Neural progenitor cell (in vitro differentiated cells): ENCODE measurements at regions not wholly inside any gene's neighbourhood (a gene's known extent, or its start where the extent isn't known, plus 50 kb on each side); places are given as distances from the start of the nearest gene placed in this dataset.
A peak's percentile ranks its signal among the peaks of the same experiment; 100 is the strongest.

ENCODE experiments used
- DNase-seq: peaks from one replicate; pipeline ENCODE4 v3.0.0-alpha.2; 2016; ENCODE audit warnings: low spot score
- H2AFZ ChIP-seq: fragments of 200-600 bp; sonication (generic); replicated peaks from 2 replicates; pipeline ENCODE4 v1.6.1; 2016; ENCODE audit warnings: antibody characterized with exemption
- H3F3A ChIP-seq: fragments of 200-600 bp; sonication (generic); 2 replicates; pipeline ENCODE4 v1.6.1; 2016; ENCODE audit warnings: antibody characterized with exemption, low read depth
- H3K27ac ChIP-seq: fragments of 200-600 bp; sonication (generic); 2 replicates; pipeline ENCODE4 v1.5.1; 2016; ENCODE audit warnings: mild to moderate bottlenecking
- H3K27me3 ChIP-seq: fragments of 200-600 bp; sonication (generic); 2 replicates; pipeline ENCODE4 v1.6.1; 2016; ENCODE audit warnings: mild to moderate bottlenecking, moderate library complexity
- H3K36me3 ChIP-seq: fragments of 200-600 bp; sonication (generic); 2 replicates; pipeline ENCODE4 v1.5.1; 2016
- H3K4me1 ChIP-seq: fragments of 200-600 bp; sonication (generic); 2 replicates; pipeline ENCODE4 v1.6.1; 2016; ENCODE audit warnings: mixed run types
- H3K4me2 ChIP-seq: fragments of 200-600 bp; sonication (generic); 2 replicates; pipeline ENCODE4 v1.6.1; 2016
- H3K4me3 ChIP-seq: fragments of 200-600 bp; sonication (generic); 2 replicates; pipeline ENCODE4 v1.5.1; 2016
- H3K79me2 ChIP-seq: fragments of 200-600 bp; sonication (generic); 2 replicates; pipeline ENCODE4 v1.6.1; 2016; ENCODE audit warnings: low read depth
- H3K9ac ChIP-seq: fragments of 200-600 bp; sonication (generic); 2 replicates; pipeline ENCODE4 v1.6.1; 2016
- H3K9me3 ChIP-seq: fragments of 200-600 bp; sonication (generic); 2 replicates; pipeline ENCODE4 v1.5.1; 2016; ENCODE audit warnings: low read depth
- H4K20me1 ChIP-seq: fragments of 200-600 bp; sonication (generic); 2 replicates; pipeline ENCODE4 v1.6.1; 2016; ENCODE audit warnings: low read depth
- H3K27ac Mint-ChIP-seq: 3 replicates; pipeline ENCODE4 v1.8.0; 2021; ENCODE audit warnings: mixed read lengths
- H3K27me3 Mint-ChIP-seq: 2 replicates; pipeline ENCODE4 v1.8.0; 2022; ENCODE audit warnings: low read depth, mild to moderate bottlenecking, inconsistent platforms, moderate library complexity, mixed read lengths; ENCODE audit not compliant: insufficient read depth
- H3K36me3 Mint-ChIP-seq: 3 replicates; pipeline ENCODE4 v1.8.0; 2021; ENCODE audit warnings: mixed read lengths
- H3K4me1 Mint-ChIP-seq: 3 replicates; pipeline ENCODE4 v1.8.0; 2021; ENCODE audit warnings: mixed read lengths
- H3K4me3 Mint-ChIP-seq: 3 replicates; pipeline ENCODE4 v1.8.0; 2021; ENCODE audit warnings: mild to moderate bottlenecking, moderate library complexity, mixed read lengths
- H3K9me3 Mint-ChIP-seq: 3 replicates; pipeline ENCODE4 v1.8.0; 2020; ENCODE audit warnings: mixed read lengths
- EZH2 ChIP-seq: fragments of 200-600 bp; sonication (generic); IDR thresholded peaks from 2 replicates; pipeline ENCODE4 v1.6.1; 2017; ENCODE audit warnings: antibody characterized with exemption, mild to moderate bottlenecking, moderate library complexity
- EZH2phosphoT487 ChIP-seq: fragments of 200-600 bp; sonication (generic); IDR thresholded peaks from 2 replicates; pipeline ENCODE4 v1.6.1; 2017; ENCODE audit warnings: antibody characterized with exemption
- TF ChIP-seq, protein P1 (sequence below): fragments of 200-600 bp; sonication (generic); IDR thresholded peaks from 2 replicates; pipeline ENCODE4 v1.5.1; 2017; ENCODE audit warnings: antibody characterized with exemption, mild to moderate bottlenecking

DNA sequence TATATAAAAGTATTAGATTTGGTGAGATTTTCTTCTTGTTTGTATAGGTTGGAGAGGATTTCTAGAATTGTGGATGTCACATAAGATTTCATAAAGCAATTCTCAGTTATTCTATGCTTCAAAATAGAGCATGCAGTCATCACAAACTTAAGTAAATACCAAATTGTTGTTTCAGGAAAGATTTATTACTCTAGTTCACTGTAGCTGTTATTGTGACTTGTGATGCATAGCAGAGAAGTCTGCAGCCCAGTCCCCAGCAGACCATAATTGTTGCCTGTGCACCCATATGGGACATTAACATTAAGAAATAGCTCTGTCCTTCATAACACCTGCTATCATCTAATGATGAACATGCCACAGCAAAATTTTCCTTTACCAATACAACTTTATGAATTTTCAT, 228.0 kb upstream of the FAM83B start:
- Histone ChIP-seq H3K27me3 (no peaks in the 10 kb centered on the region), H3K4me1 (no peaks in the 10 kb centered on the region), H3K9me3 (no peaks in the 10 kb centered on the region), H3K36me3 (no peaks in the 10 kb centered on the region), H4K20me1 (no peaks in the 10 kb centered on the region), H3K4me2 (no peak overlapping the region), H3K9ac (no peak overlapping the region), H2AFZ (no peak overlapping the region), H3K27ac (no peak overlapping the region), H3K4me3 (no peak overlapping the region), H3F3A (no peaks in the 10 kb centered on the region), H3K79me2 (no peaks in the 10 kb centered on the region)
- Mint-ChIP-seq H3K4me3 (no peak overlapping the region), H3K27me3 (peaks cover 2% of the 10 kb centered on the region), H3K4me1 (peaks cover 4% of the 10 kb centered on the region), H3K27ac (no peak overlapping the region), H3K36me3 (no peaks in the 10 kb centered on the region), H3K9me3 (no peaks in the 10 kb centered on the region)
- DNase-seq = no peak
- TF ChIP-seq, protein P1, sequence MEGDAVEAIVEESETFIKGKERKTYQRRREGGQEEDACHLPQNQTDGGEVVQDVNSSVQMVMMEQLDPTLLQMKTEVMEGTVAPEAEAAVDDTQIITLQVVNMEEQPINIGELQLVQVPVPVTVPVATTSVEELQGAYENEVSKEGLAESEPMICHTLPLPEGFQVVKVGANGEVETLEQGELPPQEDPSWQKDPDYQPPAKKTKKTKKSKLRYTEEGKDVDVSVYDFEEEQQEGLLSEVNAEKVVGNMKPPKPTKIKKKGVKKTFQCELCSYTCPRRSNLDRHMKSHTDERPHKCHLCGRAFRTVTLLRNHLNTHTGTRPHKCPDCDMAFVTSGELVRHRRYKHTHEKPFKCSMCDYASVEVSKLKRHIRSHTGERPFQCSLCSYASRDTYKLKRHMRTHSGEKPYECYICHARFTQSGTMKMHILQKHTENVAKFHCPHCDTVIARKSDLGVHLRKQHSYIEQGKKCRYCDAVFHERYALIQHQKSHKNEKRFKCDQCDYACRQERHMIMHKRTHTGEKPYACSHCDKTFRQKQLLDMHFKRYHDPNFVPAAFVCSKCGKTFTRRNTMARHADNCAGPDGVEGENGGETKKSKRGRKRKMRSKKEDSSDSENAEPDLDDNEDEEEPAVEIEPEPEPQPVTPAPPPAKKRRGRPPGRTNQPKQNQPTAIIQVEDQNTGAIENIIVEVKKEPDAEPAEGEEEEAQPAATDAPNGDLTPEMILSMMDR = no peak
- TF ChIP-seq EZH2 = no peak
- no peak for TF ChIP-seq EZH2phosphoT487

DNA sequence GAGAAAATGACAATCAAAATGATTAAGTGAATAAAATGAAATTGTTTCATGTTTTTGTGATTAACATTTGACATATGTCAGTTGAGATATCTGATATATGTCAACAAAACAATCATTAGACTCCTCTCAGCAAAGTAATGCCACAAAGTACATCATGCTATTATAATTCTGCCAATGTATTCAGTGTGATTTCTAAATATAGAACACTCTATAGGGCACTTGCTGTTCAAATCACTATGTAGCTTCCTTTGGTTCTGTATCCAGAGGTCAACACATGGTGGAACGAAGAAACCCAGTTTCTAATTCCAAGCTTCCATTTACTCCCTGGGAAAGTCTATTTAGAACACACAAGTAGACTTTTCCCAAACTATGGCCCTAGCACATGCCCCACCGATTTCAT, 227.5 kb upstream of the FAM83B start:
- no peak for DNase-seq
- Mint-ChIP-seq H3K36me3 (no peaks in the 10 kb centered on the region), H3K27ac (no peak overlapping the region), H3K4me3 (no peak overlapping the region), H3K9me3 (no peaks in the 10 kb centered on the region), H3K27me3 (peaks cover 2% of the 10 kb centered on the region), H3K4me1 (peaks cover 4% of the 10 kb centered on the region)
- no peaks in the 10 kb centered on the region for H3K4me1 ChIP-seq
- no peak overlapping the region for H3K4me2 ChIP-seq
- H3K79me2 ChIP-seq = no peaks in the 10 kb centered on the region
- no peak overlapping the region for H2AFZ ChIP-seq
- no peak overlapping the region for H3K4me3 ChIP-seq
- H3F3A ChIP-seq = no peaks in the 10 kb centered on the region
- H3K9ac ChIP-seq = no peak overlapping the region
- no peaks in the 10 kb centered on the region for H4K20me1 ChIP-seq
- no peak overlapping the region for H3K27ac ChIP-seq
- H3K9me3 ChIP-seq = no peaks in the 10 kb centered on the region
- H3K27me3 ChIP-seq = no peaks in the 10 kb centered on the region
- H3K36me3 ChIP-seq = no peaks in the 10 kb centered on the region
- no peak for TF ChIP-seq EZH2
- TF ChIP-seq, protein P1 = no peak

DNA sequence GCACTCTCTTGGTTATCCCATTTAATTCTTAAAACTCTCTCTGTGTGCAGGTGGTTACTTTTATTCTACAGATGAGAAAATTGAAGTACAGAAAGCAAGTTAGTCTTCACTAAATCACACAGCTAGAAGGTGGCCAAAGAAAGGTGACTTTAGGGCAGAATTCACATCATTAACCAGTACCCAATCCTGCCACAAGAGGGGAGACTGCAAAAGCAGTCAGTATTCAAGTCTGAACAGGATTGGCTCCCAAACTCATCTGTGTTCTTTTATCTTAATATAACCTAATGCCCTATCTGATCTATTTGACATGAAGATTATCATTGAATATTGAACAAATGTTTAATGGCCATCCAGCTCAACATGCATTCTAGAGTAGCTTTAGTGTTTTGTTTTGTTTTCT, 225.3 kb upstream of the FAM83B start:
- H3K9me3 ChIP-seq = no peaks in the 10 kb centered on the region
- H3F3A ChIP-seq = no peaks in the 10 kb centered on the region
- H3K4me3 ChIP-seq = no peak overlapping the region
- DNase-seq = peak; percentile 43
- no peaks in the 10 kb centered on the region for H3K4me1 ChIP-seq
- H3K4me2 ChIP-seq = no peak overlapping the region
- no peak overlapping the region for H3K4me3 Mint-ChIP-seq
- no peak overlapping the region for H2AFZ ChIP-seq
- H3K27ac Mint-ChIP-seq = no peak overlapping the region
- H3K27me3 Mint-ChIP-seq = peaks cover 2% of the 10 kb centered on the region
- TF ChIP-seq EZH2 = no peak
- no peak for TF ChIP-seq EZH2phosphoT487
- TF ChIP-seq, protein P1 = peak; percentile 51
- H3K27me3 ChIP-seq = no peaks in the 10 kb centered on the region
- no peaks in the 10 kb centered on the region for H3K79me2 ChIP-seq
- H4K20me1 ChIP-seq = no peaks in the 10 kb centered on the region
- no peak overlapping the region for H3K27ac ChIP-seq
- no peaks in the 10 kb centered on the region for H3K36me3 ChIP-seq
- H3K9me3 Mint-ChIP-seq = no peaks in the 10 kb centered on the region
- H3K9ac ChIP-seq = no peak overlapping the region
- no peaks in the 10 kb centered on the region for H3K36me3 Mint-ChIP-seq
- peaks cover 4% of the 10 kb centered on the region for H3K4me1 Mint-ChIP-seq

DNA sequence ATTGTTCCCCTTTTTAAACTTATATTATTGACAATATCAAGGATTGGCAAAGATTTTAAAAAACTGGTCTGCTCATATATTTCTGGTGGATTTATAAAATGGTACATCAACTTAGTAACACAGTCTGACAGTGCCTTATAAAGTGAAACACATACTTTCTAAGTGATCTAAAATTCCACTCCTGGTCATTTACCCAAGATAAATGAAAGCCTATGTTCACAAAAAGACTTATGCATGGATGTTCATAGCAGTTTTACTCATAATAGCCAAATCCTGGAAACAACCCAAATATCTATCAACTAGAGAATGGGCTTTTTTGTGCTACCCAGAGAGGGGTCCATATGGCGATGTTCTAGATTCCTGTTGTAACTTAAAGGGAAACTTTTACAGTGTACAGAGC, 222.4 kb upstream of the FAM83B start:
- H2AFZ ChIP-seq = no peak overlapping the region
- Mint-ChIP-seq H3K27ac (no peak overlapping the region), H3K4me3 (no peak overlapping the region), H3K4me1 (no peaks in the 10 kb centered on the region), H3K36me3 (no peaks in the 10 kb centered on the region), H3K27me3 (peaks cover 2% of the 10 kb centered on the region), H3K9me3 (no peaks in the 10 kb centered on the region)
- H3K27me3 ChIP-seq = no peaks in the 10 kb centered on the region
- no peaks in the 10 kb centered on the region for H3K4me1 ChIP-seq
- no peak overlapping the region for H3K9ac ChIP-seq
- no peaks in the 10 kb centered on the region for H4K20me1 ChIP-seq
- no peaks in the 10 kb centered on the region for H3K79me2 ChIP-seq
- no peaks in the 10 kb centered on the region for H3K36me3 ChIP-seq
- no peak overlapping the region for H3K4me2 ChIP-seq
- no peak overlapping the region for H3K27ac ChIP-seq
- DNase-seq = no peak
- no peaks in the 10 kb centered on the region for H3F3A ChIP-seq
- TF ChIP-seq, protein P1 = no peak
- no peak for TF ChIP-seq EZH2phosphoT487
- no peak for TF ChIP-seq EZH2
- no peak overlapping the region for H3K4me3 ChIP-seq
- no peaks in the 10 kb centered on the region for H3K9me3 ChIP-seq
